ENCODE measurements at regions not wholly inside any gene's neighbourhood (a gene's known extent, or its start where the extent isn't known, plus 50 kb on each side); places are given as distances from the start of the nearest gene placed in this dataset.

DNA sequence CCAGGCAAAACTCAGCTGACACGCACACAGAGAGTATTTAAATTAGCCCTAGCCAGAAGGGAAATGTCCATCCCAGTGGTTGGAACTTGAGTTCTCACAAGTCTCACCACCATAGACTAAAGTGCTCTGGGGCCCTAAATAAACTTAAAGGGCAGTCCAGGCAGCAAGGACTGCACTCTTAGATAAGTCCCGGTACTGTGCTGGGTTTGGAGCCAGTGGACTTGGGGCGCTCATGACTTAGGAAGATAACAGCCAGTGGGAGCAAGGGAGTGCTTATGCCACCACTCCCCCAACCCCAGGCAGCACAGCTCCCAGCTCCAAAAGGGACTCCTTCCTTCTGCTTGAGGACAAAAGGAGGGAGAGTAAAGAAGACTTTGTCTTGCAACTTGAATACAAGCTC lies 319.5 kb upstream of the GPR149 start:
- TF ChIP-seq, protein P1, sequence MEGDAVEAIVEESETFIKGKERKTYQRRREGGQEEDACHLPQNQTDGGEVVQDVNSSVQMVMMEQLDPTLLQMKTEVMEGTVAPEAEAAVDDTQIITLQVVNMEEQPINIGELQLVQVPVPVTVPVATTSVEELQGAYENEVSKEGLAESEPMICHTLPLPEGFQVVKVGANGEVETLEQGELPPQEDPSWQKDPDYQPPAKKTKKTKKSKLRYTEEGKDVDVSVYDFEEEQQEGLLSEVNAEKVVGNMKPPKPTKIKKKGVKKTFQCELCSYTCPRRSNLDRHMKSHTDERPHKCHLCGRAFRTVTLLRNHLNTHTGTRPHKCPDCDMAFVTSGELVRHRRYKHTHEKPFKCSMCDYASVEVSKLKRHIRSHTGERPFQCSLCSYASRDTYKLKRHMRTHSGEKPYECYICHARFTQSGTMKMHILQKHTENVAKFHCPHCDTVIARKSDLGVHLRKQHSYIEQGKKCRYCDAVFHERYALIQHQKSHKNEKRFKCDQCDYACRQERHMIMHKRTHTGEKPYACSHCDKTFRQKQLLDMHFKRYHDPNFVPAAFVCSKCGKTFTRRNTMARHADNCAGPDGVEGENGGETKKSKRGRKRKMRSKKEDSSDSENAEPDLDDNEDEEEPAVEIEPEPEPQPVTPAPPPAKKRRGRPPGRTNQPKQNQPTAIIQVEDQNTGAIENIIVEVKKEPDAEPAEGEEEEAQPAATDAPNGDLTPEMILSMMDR (IDR thresholded peaks at IDR 0.05; ENCODE audit: control insufficient read depth, insufficient read depth, low read depth, low read length, missing control alignments) = no peak
- no peak for DNase-seq (ENCODE audit: low read depth)
- H3K4me3 ChIP-seq (ENCODE audit: control insufficient read depth, low read depth, low read length) = no peak overlapping the region

DNA sequence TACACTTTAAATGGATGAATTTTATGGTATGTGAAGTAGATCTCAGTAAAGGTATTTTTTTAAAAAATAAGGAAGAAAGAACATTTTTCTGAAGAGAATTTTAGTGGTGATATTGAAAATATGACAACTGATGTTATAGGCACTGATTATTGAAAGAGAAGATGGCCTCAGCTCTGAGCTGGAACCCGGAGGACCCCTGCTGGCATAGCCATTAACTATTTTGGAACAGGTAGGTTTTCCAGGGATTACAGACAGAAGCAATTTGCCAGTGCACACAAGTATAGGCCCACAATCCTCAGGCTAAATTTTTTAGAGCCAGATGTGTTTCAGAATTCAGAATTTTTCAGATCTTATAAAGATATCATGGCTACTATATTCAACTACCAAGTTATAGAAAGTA lies 315.9 kb upstream of the GPR149 start:
- no peak for DNase-seq (ENCODE audit: low read depth)
- TF ChIP-seq, protein P1 (IDR thresholded peaks at IDR 0.05; ENCODE audit: control insufficient read depth, insufficient read depth, low read depth, low read length, missing control alignments) = no peak
- no peak overlapping the region for H3K4me3 ChIP-seq (ENCODE audit: control insufficient read depth, low read depth, low read length)

DNA sequence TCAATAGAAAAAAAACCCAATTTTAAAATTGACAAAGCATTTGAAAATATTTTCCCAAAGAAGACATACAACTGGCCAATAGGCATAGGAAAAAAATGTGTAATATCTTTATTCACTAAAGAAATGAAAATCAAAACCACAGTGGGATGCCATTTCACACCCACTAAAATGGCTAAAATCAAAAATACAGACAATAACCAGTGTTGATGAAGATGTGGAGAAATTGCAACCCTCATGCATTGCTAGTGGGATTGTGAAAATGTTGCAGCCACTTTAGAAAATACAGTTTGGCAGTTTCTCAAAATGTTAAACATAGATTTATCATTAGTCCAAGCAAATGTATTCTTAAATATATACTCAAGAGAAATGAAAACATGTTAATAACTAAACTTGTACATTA lies 315.1 kb upstream of the GPR149 start:
- no peak for DNase-seq (ENCODE audit: low read depth)
- H3K4me3 ChIP-seq (ENCODE audit: control insufficient read depth, low read depth, low read length) = no peak overlapping the region
- TF ChIP-seq, protein P1 (IDR thresholded peaks at IDR 0.05; ENCODE audit: control insufficient read depth, insufficient read depth, low read depth, low read length, missing control alignments) = no peak

DNA sequence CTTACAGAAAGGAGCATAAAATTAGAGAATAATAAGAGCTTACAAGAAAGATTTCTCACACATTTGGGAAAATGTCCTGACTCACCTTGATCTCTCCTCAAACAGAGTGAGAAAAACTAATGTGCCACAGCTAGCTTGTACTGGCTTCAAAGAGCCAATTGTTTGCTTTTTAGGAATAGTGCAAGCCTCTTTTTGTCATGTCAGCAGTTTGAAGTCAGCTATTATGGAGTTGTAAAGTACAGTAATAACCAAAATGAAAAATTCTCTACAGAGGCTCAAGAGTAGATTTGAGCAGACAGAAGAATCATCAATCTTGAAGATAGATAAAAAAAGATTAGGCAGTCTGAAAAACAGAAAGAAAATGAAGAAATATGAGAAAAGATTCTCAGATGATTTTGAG lies 313.4 kb upstream of the GPR149 start:
- no peak for DNase-seq (ENCODE audit: low read depth)
- no peak overlapping the region for H3K4me3 ChIP-seq (ENCODE audit: control insufficient read depth, low read depth, low read length)
- TF ChIP-seq, protein P1 (IDR thresholded peaks at IDR 0.05; ENCODE audit: control insufficient read depth, insufficient read depth, low read depth, low read length, missing control alignments) = no peak

DNA sequence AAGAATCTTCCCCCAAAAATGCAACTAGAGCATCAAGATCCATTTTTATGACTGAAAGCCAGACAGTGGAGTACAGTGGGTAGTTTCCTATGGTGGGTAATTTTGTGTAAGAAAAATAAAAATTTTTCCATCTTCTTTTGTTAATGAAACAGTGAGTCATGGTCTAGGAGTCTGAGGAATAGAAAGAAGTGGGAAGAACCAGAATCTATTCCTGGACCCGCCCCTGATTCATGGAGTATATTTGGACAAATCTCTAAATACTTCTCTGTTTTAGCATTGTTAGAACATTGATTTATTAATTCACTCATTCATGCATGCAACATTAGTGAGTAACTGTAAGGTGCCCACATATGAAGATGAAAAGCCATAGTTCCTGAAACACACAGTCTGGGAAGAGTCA lies 304.5 kb upstream of the GPR149 start:
- no peak overlapping the region for H3K4me3 ChIP-seq (ENCODE audit: control insufficient read depth, low read depth, low read length)
- TF ChIP-seq, protein P1 (IDR thresholded peaks at IDR 0.05; ENCODE audit: control insufficient read depth, insufficient read depth, low read depth, low read length, missing control alignments) = no peak
- DNase-seq (ENCODE audit: low read depth) = no peak

DNA sequence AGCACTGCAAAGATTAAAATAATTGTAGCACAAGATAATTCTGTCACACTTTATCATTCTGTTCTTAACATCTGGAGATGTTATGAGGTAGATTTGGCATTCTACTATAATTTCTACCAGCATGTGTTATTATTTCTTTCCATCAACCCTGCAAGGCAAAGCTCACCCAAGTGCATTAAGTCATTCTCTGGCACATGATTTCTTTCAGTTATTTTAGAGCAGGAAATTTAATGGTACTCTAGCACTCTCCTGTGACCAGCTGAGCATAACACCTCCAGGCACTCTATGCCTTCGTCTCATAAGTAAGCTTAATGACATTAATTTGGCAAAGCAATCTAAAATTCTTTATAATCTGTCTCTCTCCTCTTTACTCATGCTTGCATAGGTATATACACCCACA lies 300.2 kb upstream of the GPR149 start:
- TF ChIP-seq, protein P1 (IDR thresholded peaks at IDR 0.05; ENCODE audit: control insufficient read depth, insufficient read depth, low read depth, low read length, missing control alignments) = no peak
- DNase-seq (ENCODE audit: low read depth) = no peak

DNA sequence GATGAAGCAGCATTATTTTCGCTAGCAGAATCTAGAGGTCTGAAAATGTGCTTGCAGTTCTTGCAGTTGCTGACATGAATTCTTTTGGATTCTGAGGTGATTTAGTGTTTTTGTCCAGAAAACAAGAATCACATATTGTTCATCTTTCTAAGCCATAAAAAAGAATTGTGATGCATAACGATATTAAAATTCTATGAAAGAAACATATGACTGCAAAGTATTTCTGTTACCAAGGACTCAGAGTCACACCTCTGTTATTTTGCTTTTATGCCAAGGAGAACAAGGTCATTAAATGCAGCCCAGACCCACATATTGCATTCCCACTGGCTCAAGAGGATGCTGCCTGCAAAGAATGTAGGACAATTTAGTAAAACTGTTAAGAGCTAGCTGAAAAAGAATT lies 299.8 kb upstream of the GPR149 start:
- no peak for DNase-seq (ENCODE audit: low read depth)
- TF ChIP-seq, protein P1 (IDR thresholded peaks at IDR 0.05; ENCODE audit: control insufficient read depth, insufficient read depth, low read depth, low read length, missing control alignments) = no peak
- no peak overlapping the region for H3K4me3 ChIP-seq (ENCODE audit: control insufficient read depth, low read depth, low read length)

More for the DNA sequence above, 300.2 kb upstream of the GPR149 start:
- H3K4me3 ChIP-seq (ENCODE audit: control insufficient read depth, low read depth, low read length) = no peak overlapping the region

Data from AG09309 (cell line).